ENCODE measurements at regions not wholly inside any gene's neighbourhood (a gene's known extent, or its start where the extent isn't known, plus 50 kb on each side); places are given as distances from the start of the nearest gene placed in this dataset.

- Histone ChIP-seq H3K9ac (ENCODE audit: control insufficient read depth, extremely low read depth, insufficient read depth, low read length) (no peak overlapping the region), H3K4me1 (ENCODE audit: control insufficient read depth, extremely low read depth, insufficient read depth, low read length) (no peaks in the 10 kb centered on the region), H3K9me1 (ENCODE audit: control insufficient read depth, extremely low read depth, insufficient read depth, low read length) (no peaks in the 10 kb centered on the region), H3K27me3 (ENCODE audit: control insufficient read depth, extremely low read depth, insufficient read depth, low read length) (no peaks in the 10 kb centered on the region), H3K27ac (ENCODE audit: control insufficient read depth, insufficient read depth, low read length) (no peak overlapping the region), H4K20me1 (ENCODE audit: control insufficient read depth, extremely low read depth, insufficient read depth, low read length) (no peaks in the 10 kb centered on the region), H3K79me2 (ENCODE audit: control insufficient read depth, insufficient read depth, low read length) (no peaks in the 10 kb centered on the region), H3K36me3 (ENCODE audit: control insufficient read depth in 2 of 2, extremely low read depth in 1 of 2, insufficient read depth in 2 of 2, low read length in 2 of 2) (no peaks in the 10 kb centered on the region), H2AFZ (ENCODE audit: control insufficient read depth, low read length) (no peak overlapping the region), H3K4me2 (ENCODE audit: control insufficient read depth, extremely low read depth, insufficient read depth, low read depth, low read length) (no peak overlapping the region), H3K9me3 (ENCODE audit: control insufficient read depth, low read depth, low read length) (no peaks in the 10 kb centered on the region), H3K4me3 (ENCODE audit: control insufficient read depth in 2 of 3, extremely low read depth in 1 of 3, insufficient read depth in 2 of 3, low read depth in 1 of 3, low read length in 3 of 3) (no peak overlapping the region)
- dilution Hi-C loops (cut with MboI; ENCODE audit: extremely low pct_ligation_motif_present, low sequenced_read_pairs) = no loop called here
- no peak for DNase-seq (ENCODE audit: low read depth, low spot score)
- no peak for TF ChIP-seq CTCF (optimal IDR thresholded peaks at IDR 0.05 in 1 of 3, IDR thresholded peaks at IDR 0.05 in 1 of 3, conservative IDR thresholded peaks at IDR 0.05 in 1 of 3; ENCODE audit: extremely low read depth in 1 of 3, insufficient read depth in 2 of 3, low read length in 3 of 3)
- no peak for TF ChIP-seq EZH2 (IDR thresholded peaks at IDR 0.05; ENCODE audit: low read length)
- no peak for FAIRE-seq
Measured at GRCh38 chr3:157926822-157927221, 179.4 kb downstream of the SHOX2 start.

- no peak overlapping the region for H3K4me3 ChIP-seq (ENCODE audit: control insufficient read depth in 2 of 3, extremely low read depth in 1 of 3, insufficient read depth in 2 of 3, low read depth in 1 of 3, low read length in 3 of 3)
- TF ChIP-seq CTCF (optimal IDR thresholded peaks at IDR 0.05 in 1 of 3, IDR thresholded peaks at IDR 0.05 in 1 of 3, conservative IDR thresholded peaks at IDR 0.05 in 1 of 3; ENCODE audit: extremely low read depth in 1 of 3, insufficient read depth in 2 of 3, low read length in 3 of 3) (no peak), EZH2 (IDR thresholded peaks at IDR 0.05; ENCODE audit: low read length) (no peak)
- no peak overlapping the region for H3K4me2 ChIP-seq (ENCODE audit: control insufficient read depth, extremely low read depth, insufficient read depth, low read depth, low read length)
- dilution Hi-C loops (cut with MboI; ENCODE audit: extremely low pct_ligation_motif_present, low sequenced_read_pairs) = no loop called here
- H2AFZ ChIP-seq (ENCODE audit: control insufficient read depth, low read length) = no peak overlapping the region
- no peaks in the 10 kb centered on the region for H3K4me1 ChIP-seq (ENCODE audit: control insufficient read depth, extremely low read depth, insufficient read depth, low read length)
- H4K20me1 ChIP-seq (ENCODE audit: control insufficient read depth, extremely low read depth, insufficient read depth, low read length) = no peaks in the 10 kb centered on the region
- no peak for DNase-seq (ENCODE audit: low read depth, low spot score)
- no peak for FAIRE-seq
- H3K9ac ChIP-seq (ENCODE audit: control insufficient read depth, extremely low read depth, insufficient read depth, low read length) = no peak overlapping the region
- no peaks in the 10 kb centered on the region for H3K79me2 ChIP-seq (ENCODE audit: control insufficient read depth, insufficient read depth, low read length)
- no peak overlapping the region for H3K27ac ChIP-seq (ENCODE audit: control insufficient read depth, insufficient read depth, low read length)
- no peaks in the 10 kb centered on the region for H3K9me3 ChIP-seq (ENCODE audit: control insufficient read depth, low read depth, low read length)
- H3K36me3 ChIP-seq (ENCODE audit: control insufficient read depth in 2 of 2, extremely low read depth in 1 of 2, insufficient read depth in 2 of 2, low read length in 2 of 2) = no peaks in the 10 kb centered on the region
- no peaks in the 10 kb centered on the region for H3K27me3 ChIP-seq (ENCODE audit: control insufficient read depth, extremely low read depth, insufficient read depth, low read length)
- H3K9me1 ChIP-seq (ENCODE audit: control insufficient read depth, extremely low read depth, insufficient read depth, low read length) = no peaks in the 10 kb centered on the region
Measured at GRCh38 chr3:157922614-157923013, 183.6 kb downstream of the SHOX2 start.
